ENCODE measurements at regions not wholly inside any gene's neighbourhood (a gene's known extent, or its start where the extent isn't known, plus 50 kb on each side); places are given as distances from the start of the nearest gene placed in this dataset.

- no peak overlapping the region for H3K4me3 ChIP-seq (replicated peaks in 1 of 2; ENCODE audit: low read depth in 2 of 2, low read length in 2 of 2)
- no peak for DNase-seq (ENCODE audit: low read depth in 2 of 2)
- TF ChIP-seq CTCF (IDR thresholded peaks at IDR 0.05; ENCODE audit: low read depth, low read length) = no peak
These were observed 142.6 kb upstream of the LGALSL start for GRCh38 chr2:64311191-64311910.

- peak; percentile 96 to 97 for DNase-seq (ENCODE audit: low read depth in 2 of 2)
- peak; percentile 60 for TF ChIP-seq CTCF (IDR thresholded peaks at IDR 0.05; ENCODE audit: low read depth, low read length)
- H3K4me3 ChIP-seq (replicated peaks in 1 of 2; ENCODE audit: low read depth in 2 of 2, low read length in 2 of 2) = peak overlapping the region; percentile 6 to 8
These were observed 141.9 kb upstream of the LGALSL start for GRCh38 chr2:64311948-64312621.

- no peak for DNase-seq (ENCODE audit: low read depth in 2 of 2)
- H3K4me3 ChIP-seq (replicated peaks in 1 of 2; ENCODE audit: low read depth in 2 of 2, low read length in 2 of 2) = no peak overlapping the region
- no peak for TF ChIP-seq CTCF (IDR thresholded peaks at IDR 0.05; ENCODE audit: low read depth, low read length)
These were observed 141.2 kb upstream of the LGALSL start for GRCh38 chr2:64312622-64313397.

GRCh38 chr2:64313398-64313723 lies 140.6 kb upstream of the LGALSL start:
- TF ChIP-seq CTCF (IDR thresholded peaks at IDR 0.05; ENCODE audit: low read depth, low read length) = no peak

DNA sequence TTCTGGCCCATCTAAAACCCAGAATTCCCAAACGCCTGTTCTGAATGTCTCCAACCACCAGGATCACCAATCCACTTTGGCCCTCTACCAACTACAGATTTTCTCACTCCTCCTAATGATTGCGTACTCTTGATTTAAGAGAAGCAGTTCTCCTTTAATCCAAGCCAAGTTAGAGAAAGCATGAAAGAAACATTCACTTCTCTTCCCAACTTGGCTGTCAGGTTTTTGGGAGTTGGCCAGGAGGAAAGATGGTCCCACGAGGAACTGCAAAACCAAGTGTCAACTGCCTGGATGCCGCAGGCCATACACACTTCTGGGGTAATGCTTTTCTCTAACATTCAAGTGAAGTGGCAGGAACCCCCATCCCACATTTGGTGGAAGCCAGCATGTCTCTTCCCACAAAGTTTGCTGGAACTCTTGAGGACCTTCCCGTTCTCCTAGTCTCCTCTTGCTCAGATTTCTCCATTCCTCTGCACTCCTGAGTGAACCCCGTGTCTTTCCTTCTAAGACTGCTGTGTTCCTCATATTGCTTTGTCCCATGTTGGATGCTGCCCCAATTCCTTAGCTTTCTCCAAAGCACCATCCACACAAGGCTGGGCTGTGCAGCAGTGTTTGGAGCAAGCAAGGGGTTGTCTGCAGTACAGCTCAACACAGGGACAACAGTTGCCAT lies 138.5 kb upstream of the LGALSL start:
- peak in 1 of 2 donors; percentile 18 for DNase-seq (ENCODE audit: low read depth in 2 of 2)
- no peak for TF ChIP-seq CTCF (IDR thresholded peaks at IDR 0.05; ENCODE audit: low read depth, low read length)
- H3K4me3 ChIP-seq (replicated peaks in 1 of 2; ENCODE audit: low read depth in 2 of 2, low read length in 2 of 2) = no peak overlapping the region

More at GRCh38 chr2:64313398-64313723, 140.6 kb upstream of the LGALSL start:
- DNase-seq (ENCODE audit: low read depth in 2 of 2) = peak in 1 of 2 donors; percentile 67
- H3K4me3 ChIP-seq (replicated peaks in 1 of 2; ENCODE audit: low read depth in 2 of 2, low read length in 2 of 2) = no peak overlapping the region

GRCh38 chr2:64317707-64318475 lies 136.1 kb upstream of the LGALSL start:
- H3K4me3 ChIP-seq (replicated peaks in 1 of 2; ENCODE audit: low read depth in 2 of 2, low read length in 2 of 2) = no peak overlapping the region
- DNase-seq (ENCODE audit: low read depth in 2 of 2) = no peak
- no peak for TF ChIP-seq CTCF (IDR thresholded peaks at IDR 0.05; ENCODE audit: low read depth, low read length)
